Neural cell (in vitro differentiated cells): ENCODE measurements at regions not wholly inside any gene's neighbourhood (a gene's known extent, or its start where the extent isn't known, plus 50 kb on each side); places are given as distances from the start of the nearest gene placed in this dataset.

Experiments
- CTCF ChIP-seq: fragments of 450-650 bp; IDR thresholded peaks from 2 replicates; pipeline ENCODE4 v1.5.1; 2014; ENCODE audit warnings: antibody characterized with exemption, mild to moderate bottlenecking, moderate library complexity; ENCODE audit not compliant: poor library complexity, severe bottlenecking
- EP300 ChIP-seq: fragments of 450-650 bp; conservative IDR thresholded peaks from 2 replicates; pipeline ENCODE4 v1.6.1; 2014; ENCODE audit warnings: antibody characterized with exemption, mild to moderate bottlenecking, moderate library complexity; ENCODE audit not compliant: poor library complexity, severe bottlenecking
- POLR2AphosphoS5 ChIP-seq: IDR thresholded peaks from 2 replicates; pipeline ENCODE4 v1.6.1; 2012
- REST ChIP-seq: IDR thresholded peaks from 2 replicates; pipeline ENCODE4 v1.6.1; 2012; ENCODE audit warnings: borderline replicate concordance

GRCh38 chr19:31592456-31592855 is 243.2 kb upstream of the TSHZ3 start:
- TF ChIP-seq CTCF (no peak), EP300 (no peak), REST (no peak), POLR2AphosphoS5 (no peak)
